ENCODE measurements at regions not wholly inside any gene's neighbourhood (a gene's known extent, or its start where the extent isn't known, plus 50 kb on each side); places are given as distances from the start of the nearest gene placed in this dataset.

GRCh38 chr3:124395584-124396338 lies 334.5 kb upstream of the UMPS start:
- TF ChIP-seq CTCF (IDR thresholded peaks at IDR 0.05) (no peak), POLR2A (IDR thresholded peaks at IDR 0.05) (no peak)

All from right lobe of liver (tissue), 4 donors.